ENCODE measurements at regions not wholly inside any gene's neighbourhood (a gene's known extent, or its start where the extent isn't known, plus 50 kb on each side); places are given as distances from the start of the nearest gene placed in this dataset.

- no peak for FAIRE-seq
Observed at GRCh38 chr1:30388386-30388785, 335.0 kb downstream of the MATN1 start.

GRCh38 chr1:30386156-30386926 is 337.0 kb downstream of the MATN1 start:
- DNase-seq (ENCODE audit: insufficient read length, low spot score) (no peak), FAIRE-seq (no peak)
- TF ChIP-seq PAX5 (IDR thresholded peaks at IDR 0.05; ENCODE audit: insufficient read depth, low read length, severe bottlenecking) (no peak), TAF1 (IDR thresholded peaks at IDR 0.05; ENCODE audit: low read depth, low read length) (no peak), POU2F2 (IDR thresholded peaks at IDR 0.05; ENCODE audit: low read depth, low read length) (no peak), POLR2AphosphoS5 (IDR thresholded peaks at IDR 0.05; ENCODE audit: low read depth, low read length) (no peak), POLR2A (IDR thresholded peaks at IDR 0.05; ENCODE audit: low read depth, low read length) (no peak), SPI1 (IDR thresholded peaks at IDR 0.05; ENCODE audit: low read depth, low read length) (no peak)

More at GRCh38 chr1:30388386-30388785, 335.0 kb downstream of the MATN1 start:
- TF ChIP-seq SPI1 (IDR thresholded peaks at IDR 0.05; ENCODE audit: low read depth, low read length) (no peak), POLR2AphosphoS5 (IDR thresholded peaks at IDR 0.05; ENCODE audit: low read depth, low read length) (no peak), TAF1 (IDR thresholded peaks at IDR 0.05; ENCODE audit: low read depth, low read length) (no peak), POU2F2 (IDR thresholded peaks at IDR 0.05; ENCODE audit: low read depth, low read length) (no peak), POLR2A (IDR thresholded peaks at IDR 0.05; ENCODE audit: low read depth, low read length) (no peak), PAX5 (IDR thresholded peaks at IDR 0.05; ENCODE audit: insufficient read depth, low read length, severe bottlenecking) (no peak)
- DNase-seq (ENCODE audit: insufficient read length, low spot score) = no peak

GRCh38 chr1:30385246-30385995 is 338.0 kb downstream of the MATN1 start:
- no peak for FAIRE-seq
- TF ChIP-seq PAX5 (IDR thresholded peaks at IDR 0.05; ENCODE audit: insufficient read depth, low read length, severe bottlenecking) = no peak
- no peak for TF ChIP-seq SPI1 (IDR thresholded peaks at IDR 0.05; ENCODE audit: low read depth, low read length)
- no peak for TF ChIP-seq POLR2A (IDR thresholded peaks at IDR 0.05; ENCODE audit: low read depth, low read length)
- no peak for TF ChIP-seq POU2F2 (IDR thresholded peaks at IDR 0.05; ENCODE audit: low read depth, low read length)
- no peak for TF ChIP-seq POLR2AphosphoS5 (IDR thresholded peaks at IDR 0.05; ENCODE audit: low read depth, low read length)
- TF ChIP-seq TAF1 (IDR thresholded peaks at IDR 0.05; ENCODE audit: low read depth, low read length) = no peak

DNA sequence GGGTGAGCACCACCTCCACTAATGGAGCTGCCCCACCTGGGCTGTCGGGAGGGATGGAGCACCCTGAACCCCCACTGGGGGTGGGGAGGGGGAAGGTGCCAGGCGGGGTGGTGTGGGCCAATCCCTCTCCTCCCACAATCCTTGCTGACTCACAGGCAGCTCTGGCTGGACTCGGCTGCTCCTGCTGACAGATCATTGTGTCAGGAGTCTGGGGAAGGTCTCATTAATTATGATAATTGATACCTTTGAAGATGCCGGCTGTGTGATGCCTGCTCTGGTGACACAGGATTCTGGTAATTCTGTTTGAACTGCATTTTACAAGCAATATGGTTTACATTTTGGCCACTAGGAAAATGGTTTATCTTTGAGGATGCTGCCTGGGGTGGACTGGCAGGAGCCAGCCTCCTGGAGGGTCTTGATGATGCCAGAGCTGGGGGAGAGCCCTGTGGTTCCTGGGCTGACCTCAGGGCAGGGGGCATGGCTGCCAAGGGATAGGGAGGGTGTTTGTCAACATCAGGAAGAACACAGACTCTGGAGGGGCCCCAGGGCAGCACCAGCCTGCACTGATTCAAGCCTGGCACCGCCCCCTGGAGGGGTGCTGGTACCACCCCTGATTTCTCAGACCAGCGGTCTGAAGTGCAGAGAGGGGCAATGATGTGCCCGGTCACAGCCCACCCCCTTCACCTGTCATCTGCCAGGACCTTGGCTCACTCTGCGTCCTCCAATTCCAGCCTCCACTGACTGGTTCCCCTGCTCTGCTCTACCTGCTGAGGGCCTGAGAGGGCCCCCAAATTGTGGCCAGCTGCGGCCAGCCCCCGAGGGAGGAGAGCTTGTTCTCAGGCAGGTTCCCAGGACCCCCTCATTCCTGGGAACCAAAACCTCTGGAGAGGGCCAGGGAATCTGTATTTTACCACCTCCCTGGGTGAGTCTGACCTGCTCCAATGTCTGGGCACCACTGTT is 338.8 kb downstream of the MATN1 start:
- no peak for DNase-seq (ENCODE audit: insufficient read length, low spot score)
- FAIRE-seq = no peak

More at GRCh38 chr1:30385246-30385995, 338.0 kb downstream of the MATN1 start:
- DNase-seq (ENCODE audit: insufficient read length, low spot score) = no peak

GRCh38 chr1:30383221-30383711 is 340.1 kb downstream of the MATN1 start:
- TF ChIP-seq PAX5 (IDR thresholded peaks at IDR 0.05; ENCODE audit: insufficient read depth, low read length, severe bottlenecking) (no peak), POLR2AphosphoS5 (IDR thresholded peaks at IDR 0.05; ENCODE audit: low read depth, low read length) (no peak), TAF1 (IDR thresholded peaks at IDR 0.05; ENCODE audit: low read depth, low read length) (no peak), SPI1 (IDR thresholded peaks at IDR 0.05; ENCODE audit: low read depth, low read length) (no peak), POLR2A (IDR thresholded peaks at IDR 0.05; ENCODE audit: low read depth, low read length) (no peak), POU2F2 (IDR thresholded peaks at IDR 0.05; ENCODE audit: low read depth, low read length) (no peak)
- FAIRE-seq = no peak
- DNase-seq (ENCODE audit: insufficient read length, low spot score) = no peak

More for the DNA sequence above, 338.8 kb downstream of the MATN1 start:
- TF ChIP-seq TAF1 (IDR thresholded peaks at IDR 0.05; ENCODE audit: low read depth, low read length) (no peak), POU2F2 (IDR thresholded peaks at IDR 0.05; ENCODE audit: low read depth, low read length) (no peak)

- FAIRE-seq (no peak), DNase-seq (ENCODE audit: insufficient read length, low spot score) (no peak)
- TF ChIP-seq SPI1 (IDR thresholded peaks at IDR 0.05; ENCODE audit: low read depth, low read length) = no peak
- no peak for TF ChIP-seq POLR2A (IDR thresholded peaks at IDR 0.05; ENCODE audit: low read depth, low read length)
- TF ChIP-seq TAF1 (IDR thresholded peaks at IDR 0.05; ENCODE audit: low read depth, low read length) = no peak
- TF ChIP-seq POU2F2 (IDR thresholded peaks at IDR 0.05; ENCODE audit: low read depth, low read length) = no peak
- no peak for TF ChIP-seq PAX5 (IDR thresholded peaks at IDR 0.05; ENCODE audit: insufficient read depth, low read length, severe bottlenecking)
- no peak for TF ChIP-seq POLR2AphosphoS5 (IDR thresholded peaks at IDR 0.05; ENCODE audit: low read depth, low read length)
Observed at GRCh38 chr1:30382496-30382895, 340.9 kb downstream of the MATN1 start.

DNA sequence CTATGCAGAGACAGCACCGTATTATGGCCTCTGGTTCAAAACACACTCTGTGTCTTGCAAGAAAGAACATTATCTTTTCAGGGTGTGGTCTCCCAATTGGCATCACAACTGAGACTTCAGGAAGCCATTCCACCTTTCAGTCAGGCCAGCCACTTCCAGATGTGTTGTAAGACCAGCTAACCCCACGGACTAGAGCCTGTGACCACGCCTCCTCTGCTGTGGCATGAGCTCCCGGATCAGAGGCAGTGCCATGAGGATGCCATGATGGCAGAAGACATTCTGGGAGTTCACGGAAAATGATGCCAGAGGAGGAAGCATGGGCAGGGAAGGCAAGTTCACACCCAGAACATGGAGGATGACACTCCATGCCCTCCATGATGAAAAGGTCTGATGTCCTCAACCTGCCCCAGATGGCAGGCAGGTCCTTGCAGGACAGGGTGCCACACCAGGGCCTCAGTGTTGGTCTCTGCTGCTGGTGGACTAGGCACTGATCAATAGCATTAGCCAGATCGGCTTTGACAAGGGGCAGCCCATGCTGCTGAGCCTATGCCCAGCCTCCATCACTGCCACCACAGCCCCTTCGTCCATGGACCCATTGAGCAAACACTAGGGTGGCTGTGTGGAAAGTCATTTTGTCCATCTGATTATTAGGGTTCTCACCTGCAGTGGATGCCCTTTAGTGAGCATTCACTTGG is 341.6 kb downstream of the MATN1 start:
- TF ChIP-seq POLR2A (IDR thresholded peaks at IDR 0.05; ENCODE audit: low read depth, low read length) (no peak), SPI1 (IDR thresholded peaks at IDR 0.05; ENCODE audit: low read depth, low read length) (no peak), PAX5 (IDR thresholded peaks at IDR 0.05; ENCODE audit: insufficient read depth, low read length, severe bottlenecking) (no peak), POU2F2 (IDR thresholded peaks at IDR 0.05; ENCODE audit: low read depth, low read length) (no peak), TAF1 (IDR thresholded peaks at IDR 0.05; ENCODE audit: low read depth, low read length) (no peak), POLR2AphosphoS5 (IDR thresholded peaks at IDR 0.05; ENCODE audit: low read depth, low read length) (no peak)
- DNase-seq (ENCODE audit: insufficient read length, low spot score) = no peak
- no peak for FAIRE-seq

DNA sequence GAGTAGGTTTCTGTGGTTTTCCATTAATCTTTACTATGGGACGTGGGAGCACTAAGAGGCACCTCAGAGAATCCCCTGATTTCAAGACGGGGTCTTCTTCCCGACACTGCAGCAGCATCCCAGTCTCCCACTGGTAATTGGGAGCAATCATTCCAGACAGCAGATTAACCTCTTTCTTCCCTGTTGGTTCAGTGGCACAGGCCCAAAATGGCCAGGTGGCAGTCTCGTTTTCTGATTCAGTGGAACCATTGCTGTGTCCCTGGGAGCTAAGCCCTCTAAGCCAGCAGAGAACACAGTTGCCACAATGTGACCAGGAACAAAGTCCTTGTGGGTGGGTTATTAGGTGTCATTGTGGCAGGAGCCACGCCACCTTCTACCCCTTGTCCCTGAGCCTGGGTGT is 342.1 kb downstream of the MATN1 start:
- DNase-seq (ENCODE audit: insufficient read length, low spot score) (no peak), FAIRE-seq (no peak)
- TF ChIP-seq PAX5 (IDR thresholded peaks at IDR 0.05; ENCODE audit: insufficient read depth, low read length, severe bottlenecking) (no peak), POLR2AphosphoS5 (IDR thresholded peaks at IDR 0.05; ENCODE audit: low read depth, low read length) (no peak)
